WTC11 (cell line): ENCODE measurements at regions not wholly inside any gene's neighbourhood (a gene's known extent, or its start where the extent isn't known, plus 50 kb on each side); places are given as distances from the start of the nearest gene placed in this dataset.

ENCODE experiments used
- AFF4 ChIP-seq: sonication (generic); formaldehyde crosslinking; IDR thresholded peaks from 2 replicates; pipeline ENCODE4 v1.8.1; 2023; ENCODE audit warnings: mild to moderate bottlenecking, missing genetic modification reagents, borderline replicate concordance
- CTCF ChIP-seq: fragments of 200-600 bp; IDR thresholded peaks from 2 replicates; pipeline ENCODE4 v1.8.0; 2022; ENCODE audit warnings: antibody characterized with exemption
- IRF2 ChIP-seq: sonication (generic); formaldehyde crosslinking; IDR thresholded peaks from 2 replicates; pipeline ENCODE4 v1.8.0; 2022; ENCODE audit warnings: low read depth, missing genetic modification reagents, borderline replicate concordance
- PRDM15 ChIP-seq: sonication (generic); formaldehyde crosslinking; IDR thresholded peaks from 2 replicates; pipeline ENCODE4 v1.8.0; 2022; ENCODE audit warnings: missing genetic modification reagents
- ZNF121 ChIP-seq: sonication (generic); formaldehyde crosslinking; IDR thresholded peaks from 2 replicates; pipeline ENCODE4 v1.8.0; 2023; ENCODE audit warnings: missing genetic modification reagents

- TF ChIP-seq CTCF: no peak
- TF ChIP-seq AFF4 (CRISPR knock-in tag): no peak
- no peak for TF ChIP-seq IRF2 (CRISPR knock-in tag)
- TF ChIP-seq PRDM15 (CRISPR knock-in tag): no peak
- TF ChIP-seq ZNF121 (CRISPR knock-in tag): no peak
Observed at GRCh38 chr5:54624805-54625568, 107.4 kb downstream of the SNX18 start.
